SK-N-SH treated with all-trans-retinoic acid at 6 μM for 48 hours (cell line): ENCODE measurements at regions not wholly inside any gene's neighbourhood (a gene's known extent, or its start where the extent isn't known, plus 50 kb on each side); places are given as distances from the start of the nearest gene placed in this dataset.

Source experiments
- ESRRG ChIP-seq: fragments of 250-450 bp; sonication (Bioruptor Pico); IDR thresholded peaks from 2 replicates; pipeline ENCODE4 v1.6.1; 2021; ENCODE audit warnings: mild to moderate bottlenecking
- PPARA ChIP-seq: fragments of 250-450 bp; sonication (Bioruptor Pico); IDR thresholded peaks from 2 replicates; pipeline ENCODE4 v1.5.0; 2020; ENCODE audit warnings: mild to moderate bottlenecking, borderline replicate concordance
- TSHZ2 ChIP-seq: fragments of 250-450 bp; sonication (Bioruptor Pico); IDR thresholded peaks from 2 replicates; pipeline ENCODE4 v1.5.0; 2020; ENCODE audit warnings: mild to moderate bottlenecking, moderate library complexity
- ZNF565 ChIP-seq: fragments of 450-650 bp; formaldehyde crosslinking; conservative IDR thresholded peaks from 2 replicates; pipeline ENCODE4 v1.5.0; 2020; ENCODE audit warnings: low read depth, mild to moderate bottlenecking, moderate library complexity
- TF ChIP-seq, protein P1 (sequence below): fragments of 250-450 bp; sonication (Bioruptor Pico); IDR thresholded peaks from 2 replicates; pipeline ENCODE4 v1.8.0; 2020; ENCODE audit warnings: mild to moderate bottlenecking, moderate library complexity, borderline replicate concordance
- TF ChIP-seq, protein P2 (sequence below): fragments of 250-450 bp; sonication (Bioruptor Pico); IDR thresholded peaks from 2 replicates; pipeline ENCODE4 v1.5.1; 2020; ENCODE audit warnings: low read depth, mild to moderate bottlenecking, moderate library complexity

DNA sequence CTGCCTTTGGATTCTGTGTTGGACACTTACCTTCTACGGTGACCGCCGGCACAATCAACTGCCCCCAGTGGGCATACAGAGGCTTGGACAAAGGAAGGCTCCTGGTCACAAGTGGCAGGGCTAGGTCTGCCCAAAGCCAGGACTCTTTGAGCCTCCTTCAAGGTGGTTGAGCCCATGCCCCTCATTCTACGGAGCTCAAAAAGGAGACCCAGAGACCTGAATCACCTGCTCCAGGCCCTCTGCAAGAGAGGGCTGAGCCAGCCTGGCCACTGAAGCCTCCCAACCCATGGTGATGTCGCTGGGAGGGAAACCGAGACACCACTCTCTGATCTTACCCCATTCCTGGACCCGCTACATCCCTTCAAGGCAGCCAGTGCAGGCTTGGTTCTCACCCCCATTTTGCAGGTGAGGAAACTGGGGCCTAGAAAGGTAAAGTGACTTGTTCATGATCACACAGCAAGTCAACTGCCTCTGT is 87.9 kb downstream of the INHBB start:
- TF ChIP-seq, protein P1, sequence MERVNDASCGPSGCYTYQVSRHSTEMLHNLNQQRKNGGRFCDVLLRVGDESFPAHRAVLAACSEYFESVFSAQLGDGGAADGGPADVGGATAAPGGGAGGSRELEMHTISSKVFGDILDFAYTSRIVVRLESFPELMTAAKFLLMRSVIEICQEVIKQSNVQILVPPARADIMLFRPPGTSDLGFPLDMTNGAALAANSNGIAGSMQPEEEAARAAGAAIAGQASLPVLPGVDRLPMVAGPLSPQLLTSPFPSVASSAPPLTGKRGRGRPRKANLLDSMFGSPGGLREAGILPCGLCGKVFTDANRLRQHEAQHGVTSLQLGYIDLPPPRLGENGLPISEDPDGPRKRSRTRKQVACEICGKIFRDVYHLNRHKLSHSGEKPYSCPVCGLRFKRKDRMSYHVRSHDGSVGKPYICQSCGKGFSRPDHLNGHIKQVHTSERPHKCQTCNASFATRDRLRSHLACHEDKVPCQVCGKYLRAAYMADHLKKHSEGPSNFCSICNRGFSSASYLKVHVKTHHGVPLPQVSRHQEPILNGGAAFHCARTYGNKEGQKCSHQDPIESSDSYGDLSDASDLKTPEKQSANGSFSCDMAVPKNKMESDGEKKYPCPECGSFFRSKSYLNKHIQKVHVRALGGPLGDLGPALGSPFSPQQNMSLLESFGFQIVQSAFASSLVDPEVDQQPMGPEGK = no peak
- TF ChIP-seq, protein P2, sequence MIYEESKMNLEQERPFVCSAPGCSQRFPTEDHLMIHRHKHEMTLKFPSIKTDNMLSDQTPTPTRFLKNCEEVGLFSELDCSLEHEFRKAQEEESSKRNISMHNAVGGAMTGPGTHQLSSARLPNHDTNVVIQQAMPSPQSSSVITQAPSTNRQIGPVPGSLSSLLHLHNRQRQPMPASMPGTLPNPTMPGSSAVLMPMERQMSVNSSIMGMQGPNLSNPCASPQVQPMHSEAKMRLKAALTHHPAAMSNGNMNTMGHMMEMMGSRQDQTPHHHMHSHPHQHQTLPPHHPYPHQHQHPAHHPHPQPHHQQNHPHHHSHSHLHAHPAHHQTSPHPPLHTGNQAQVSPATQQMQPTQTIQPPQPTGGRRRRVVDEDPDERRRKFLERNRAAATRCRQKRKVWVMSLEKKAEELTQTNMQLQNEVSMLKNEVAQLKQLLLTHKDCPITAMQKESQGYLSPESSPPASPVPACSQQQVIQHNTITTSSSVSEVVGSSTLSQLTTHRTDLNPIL (CRISPR knock-in tag) = no peak
- TF ChIP-seq ZNF565 (no peak), PPARA (no peak), TSHZ2 (CRISPR knock-in tag) (no peak), ESRRG (CRISPR knock-in tag) (no peak)
